Dedifferentiated amniotic fluid mesenchymal stem cell (primary cell): ENCODE measurements at regions not wholly inside any gene's neighbourhood (a gene's known extent, or its start where the extent isn't known, plus 50 kb on each side); places are given as distances from the start of the nearest gene placed in this dataset.
"Not testable (repeated sequence)": the region's sequence is repeated elsewhere in the genome, so short reads cannot be mapped to it uniquely, and the experiment has no call there.

ENCODE experiments used
- DNase-seq: peaks from one replicate; pipeline ENCODE4 v3.0.0-alpha.2; 2016; ENCODE audit errors: extremely low spot score

GRCh38 chr9:88816141-88816540 lies 175.1 kb upstream of the S1PR3 start:
- no peak for DNase-seq

- DNase-seq = no peak
Measured at GRCh38 chr9:88816591-88816990, 174.7 kb upstream of the S1PR3 start.

- DNase-seq = no peak
Measured at GRCh38 chr9:88817628-88818027, 173.6 kb upstream of the S1PR3 start.

GRCh38 chr9:88818495-88819201 lies 172.6 kb upstream of the S1PR3 start:
- peak; percentile 28 for DNase-seq

- no peak for DNase-seq
Measured at GRCh38 chr9:88819476-88819875, 171.8 kb upstream of the S1PR3 start.

- DNase-seq = no peak
Measured at GRCh38 chr9:88820055-88820454, 171.2 kb upstream of the S1PR3 start.

GRCh38 chr9:88821033-88821745 lies 170.1 kb upstream of the S1PR3 start:
- DNase-seq = no peak

GRCh38 chr9:88821746-88822106 lies 169.5 kb upstream of the S1PR3 start:
- DNase-seq = no peak

- DNase-seq = no peak
Measured at GRCh38 chr9:88824711-88825110, 166.6 kb upstream of the S1PR3 start.

GRCh38 chr9:88826181-88826580 lies 165.1 kb upstream of the S1PR3 start:
- no peak for DNase-seq

GRCh38 chr9:88826771-88827181 lies 164.5 kb upstream of the S1PR3 start:
- DNase-seq = peak; percentile 46

- DNase-seq = no peak
Measured at GRCh38 chr9:88828018-88828417, 163.2 kb upstream of the S1PR3 start.

- DNase-seq = no peak
Measured at GRCh38 chr9:88828492-88828974, 162.7 kb upstream of the S1PR3 start.

GRCh38 chr9:88829276-88829675 lies 162.0 kb upstream of the S1PR3 start:
- no peak for DNase-seq

- no peak for DNase-seq
Measured at GRCh38 chr9:88831713-88832407, 159.4 kb upstream of the S1PR3 start.

- no peak for DNase-seq
Measured at GRCh38 chr9:88833946-88834345, 157.3 kb upstream of the S1PR3 start.

- no peak for DNase-seq
Measured at GRCh38 chr9:88835038-88835466, 156.2 kb upstream of the S1PR3 start.

GRCh38 chr9:88835772-88836171 lies 155.5 kb upstream of the S1PR3 start:
- DNase-seq = no peak

- no peak for DNase-seq
Measured at GRCh38 chr9:88837731-88838130, 153.5 kb upstream of the S1PR3 start.

- not testable (repeated sequence) for DNase-seq
Measured at GRCh38 chr9:88849878-88850277, 141.4 kb upstream of the S1PR3 start.

GRCh38 chr9:88852794-88853193 lies 138.5 kb upstream of the S1PR3 start:
- DNase-seq = peak; percentile 85

- DNase-seq = no peak
Measured at GRCh38 chr9:88870627-88871026, 120.6 kb upstream of the S1PR3 start.

GRCh38 chr9:88871669-88872068 lies 119.6 kb upstream of the S1PR3 start:
- DNase-seq = no peak
